ENCODE measurements at regions not wholly inside any gene's neighbourhood (a gene's known extent, or its start where the extent isn't known, plus 50 kb on each side); places are given as distances from the start of the nearest gene placed in this dataset.

GRCh38 chr15:93989440-93989998 is 241.8 kb upstream of the MCTP2 start:
- CTCF ChIA-PET (ENCODE audit: partially characterized antibody), result interaction anchor here (1.9 kb wide), 1 partner anchor 130 kb away, joined by 7 read pairs; no protein-coding TSS in a partner anchor
- H3K9ac ChIP-seq (replicated peaks in 1 of 4; ENCODE audit: extremely low read depth in 1 of 4, low read depth in 3 of 4, low read length in 3 of 4), result no peak overlapping the region
- no peak overlapping the region for H2BK5ac ChIP-seq (ENCODE audit: low read depth, low read length)

More at GRCh38 chr15:93989440-93989998, 241.8 kb upstream of the MCTP2 start:
- Histone ChIP-seq H4K20me1 (replicated peaks in 1 of 2; ENCODE audit: control insufficient read depth in 1 of 2, insufficient read depth in 2 of 2, low read length in 2 of 2) (no peaks in the 10 kb centered on the region), H2AK5ac (ENCODE audit: low read depth, low read length) (no peak overlapping the region), H4K5ac (ENCODE audit: insufficient read length, low read depth, low read length) (no peak overlapping the region), H3K56ac (replicated peaks; ENCODE audit: insufficient read length, low read depth, low read length) (no peak overlapping the region), H3K27ac (ENCODE audit: low read depth, low read length) (no peak overlapping the region), H3K27me3 (replicated peaks in 1 of 4; ENCODE audit: control insufficient read depth in 3 of 4, extremely low read depth in 1 of 4, insufficient read depth in 3 of 4, low read length in 3 of 4) (no peaks in the 10 kb centered on the region), H3K4me1 (replicated peaks in 1 of 4; ENCODE audit: control insufficient read depth in 3 of 4, insufficient read depth in 4 of 4, low read length in 3 of 4) (no peaks in the 10 kb centered on the region), H3K4me3 (ENCODE audit: extremely low read depth in 1 of 4, insufficient read depth in 2 of 4, low read depth in 3 of 4, low read length in 4 of 4) (no peak overlapping the region), H2AFZ (ENCODE audit: low read length) (no peak overlapping the region), H3K23me2 (ENCODE audit: low read depth, low read length) (no peaks in the 10 kb centered on the region), H3K18ac (ENCODE audit: extremely low read depth, low read length) (no peak overlapping the region), H4K91ac (replicated peaks; ENCODE audit: insufficient read length, low read length) (no peak overlapping the region), H2BK12ac (ENCODE audit: low read depth, low read length) (no peak overlapping the region), H3K79me2 (ENCODE audit: control insufficient read depth in 1 of 2, insufficient read depth in 2 of 2, low read length in 2 of 2) (no peaks in the 10 kb centered on the region), H3K36me3 (ENCODE audit: control insufficient read depth in 2 of 4, insufficient read depth in 4 of 4, low read length in 3 of 4) (no peaks in the 10 kb centered on the region), H2BK20ac (ENCODE audit: low read length) (no peak overlapping the region), H3K79me1 (ENCODE audit: low read depth, low read length) (no peaks in the 10 kb centered on the region), H3K4ac (replicated peaks; ENCODE audit: insufficient read length, low read depth, low read length) (no peak overlapping the region), H3K23ac (ENCODE audit: insufficient read length) (no peak overlapping the region), H2BK120ac (replicated peaks; ENCODE audit: low read depth, low read length) (no peak overlapping the region), H3K4me2 (ENCODE audit: insufficient read depth in 1 of 2, low read depth in 2 of 2, low read length in 2 of 2) (no peak overlapping the region), H3K14ac (ENCODE audit: insufficient read length) (no peak overlapping the region), H3K9me3 (ENCODE audit: insufficient read depth in 2 of 2, low read depth in 1 of 2, low read length in 1 of 2) (no peaks in the 10 kb centered on the region), H2BK15ac (ENCODE audit: low read length) (no peak overlapping the region), H4K8ac (ENCODE audit: extremely low read depth, insufficient read depth, low read length) (no peak overlapping the region)
- POLR2A ChIA-PET (ENCODE audit: partially characterized antibody), result no interaction called here
- no peak for DNase-seq (ENCODE audit: low read depth in 1 of 2, low spot score in 2 of 2)
- TF ChIP-seq KDM1A (IDR thresholded peaks at IDR 0.05; ENCODE audit: borderline replicate concordance, low read length) (no peak), SIRT6 (IDR thresholded peaks at IDR 0.05; ENCODE audit: low read length) (no peak), SIN3A (conservative IDR thresholded peaks at IDR 0.05 in 1 of 2, IDR thresholded peaks at IDR 0.05 in 1 of 2; ENCODE audit: low read depth in 1 of 2, low read length in 2 of 2) (no peak), BCL11A (IDR thresholded peaks at IDR 0.05; ENCODE audit: low read depth in 2 of 2, low read length in 2 of 2) (no peak), JUND (IDR thresholded peaks at IDR 0.05; ENCODE audit: low read length) (no peak), BACH1 (IDR thresholded peaks at IDR 0.05; ENCODE audit: low read length) (no peak), CREB1 (IDR thresholded peaks at IDR 0.05) (no peak), NANOG (IDR thresholded peaks at IDR 0.05; ENCODE audit: insufficient read depth, low read depth, low read length, poor library complexity, severe bottlenecking) (no peak)
- no peak for FAIRE-seq
- WGBS, 2 experiments (ENCODE audit: extremely low coverage in 1 of 2, insufficient coverage in 1 of 2, insufficient read length in 1 of 2, insufficient replicate concordance in 2 of 2, low coverage in 1 of 2, low lambda C conversion rate in 2 of 2, missing lambda C conversion rate in 1 of 2), result 94% methylated on average over 4 of the region's 4 CpGs; no CpG with 5 or more reads in 1 of the 2 experiments

All from H1 (cell line).